Ectodermal cell (in vitro differentiated cells): ENCODE measurements at regions not wholly inside any gene's neighbourhood (a gene's known extent, or its start where the extent isn't known, plus 50 kb on each side); places are given as distances from the start of the nearest gene placed in this dataset.

Experiments
- H3K27ac ChIP-seq: 2 replicates; pipeline ENCODE4 v1.7.0; 2013; ENCODE audit warnings: mild to moderate bottlenecking, low read depth, low read length; ENCODE audit not compliant: insufficient read depth, poor library complexity, severe bottlenecking
- H3K27me3 ChIP-seq: 2 replicates; pipeline ENCODE4 v1.7.0; 2013; ENCODE audit warnings: mild to moderate bottlenecking, low read length; ENCODE audit not compliant: insufficient read depth, control insufficient read depth, poor library complexity, severe bottlenecking
- H3K36me3 ChIP-seq: one replicate; pipeline ENCODE4 v1.7.0; 2013; ENCODE audit warnings: low read length; ENCODE audit not compliant: control insufficient read depth, insufficient read depth
- H3K4me1 ChIP-seq: one replicate; pipeline ENCODE4 v1.7.0; 2013; ENCODE audit warnings: low read length; ENCODE audit not compliant: control insufficient read depth, insufficient read depth
- H3K4me3 ChIP-seq: 2 replicates; pipeline ENCODE4 v1.7.0; 2013; ENCODE audit warnings: low read depth, low read length, control low read depth; ENCODE audit not compliant: insufficient read depth
- H3K9me3 ChIP-seq: 2 replicates; pipeline ENCODE4 v1.7.0; 2013; ENCODE audit warnings: mild to moderate bottlenecking, low read length, moderate library complexity; ENCODE audit not compliant: control insufficient read depth
- whole genome bisulfite sequencing, 2 experiments: methylation state at CpG; one replicate each; pipeline ENCODE4 v1.1.7; 2013; ENCODE audit warnings: missing lambda C conversion rate in 2 of 2; 5-methylcytosine and 5-hydroxymethylcytosine counted together

DNA sequence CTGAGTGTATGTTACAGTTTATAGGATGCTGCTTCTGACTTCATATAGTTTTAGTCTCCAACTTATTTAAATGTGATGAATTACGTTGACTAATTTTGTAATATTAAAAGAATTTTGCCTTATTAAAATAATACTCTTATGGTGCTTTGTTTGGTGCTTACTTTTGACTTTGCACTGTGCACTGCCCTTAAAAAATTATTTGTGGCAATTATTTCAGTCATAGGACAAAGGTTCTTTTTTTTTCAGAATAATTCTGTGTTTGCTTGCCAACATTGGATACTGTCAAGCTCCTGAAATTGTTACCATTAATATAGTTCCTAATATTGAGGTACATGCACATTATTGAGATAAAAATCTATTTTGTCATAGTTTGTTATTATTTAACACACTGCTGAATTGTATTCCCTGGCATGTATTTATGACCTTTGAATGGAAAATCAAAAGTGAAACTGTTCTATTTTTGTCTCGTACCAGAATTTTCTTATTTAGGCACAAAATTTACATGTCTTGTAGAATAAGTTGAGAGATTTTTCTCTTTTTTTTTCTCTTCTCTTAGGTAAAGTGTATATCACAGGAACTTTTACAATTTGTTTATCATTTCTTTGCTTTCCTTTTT is 572.8 kb upstream of the KLHL29 start:
- Histone ChIP-seq H3K27me3 (no peaks in the 10 kb centered on the region), H3K4me3 (no peak overlapping the region), H3K4me1 (no peaks in the 10 kb centered on the region), H3K9me3 (peaks cover 2% of the 10 kb centered on the region), H3K36me3 (no peaks in the 10 kb centered on the region), H3K27ac (no peak overlapping the region)
- WGBS, 2 experiments, result 83 to 100% methylated on average over 1 of the region's 2 CpGs

DNA sequence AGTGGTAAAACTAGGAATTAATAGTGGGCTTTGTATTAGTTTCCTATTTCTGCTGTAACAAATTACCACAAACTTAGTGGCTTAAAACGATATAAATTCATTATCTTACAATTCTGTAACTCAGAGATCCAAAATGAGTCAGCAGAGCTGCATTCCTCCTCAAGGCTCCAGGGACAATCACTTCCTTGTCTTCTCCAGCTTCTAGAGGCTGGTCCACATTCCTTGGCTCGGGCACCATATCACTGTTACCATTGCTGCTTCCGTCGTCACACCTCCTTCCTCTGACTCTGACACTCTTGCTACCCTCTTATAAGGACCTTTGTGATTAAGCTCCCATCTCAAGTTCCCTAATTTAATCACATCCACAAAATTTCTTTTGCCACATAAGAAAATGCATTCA is 567.8 kb upstream of the KLHL29 start:
- Histone ChIP-seq H3K4me1 (no peaks in the 10 kb centered on the region), H3K9me3 (no peaks in the 10 kb centered on the region), H3K36me3 (no peaks in the 10 kb centered on the region), H3K27me3 (no peaks in the 10 kb centered on the region), H3K27ac (no peak overlapping the region), H3K4me3 (no peak overlapping the region)
- WGBS, 2 experiments, result 89 to 92% methylated on average over 4 of the region's 4 CpGs

DNA sequence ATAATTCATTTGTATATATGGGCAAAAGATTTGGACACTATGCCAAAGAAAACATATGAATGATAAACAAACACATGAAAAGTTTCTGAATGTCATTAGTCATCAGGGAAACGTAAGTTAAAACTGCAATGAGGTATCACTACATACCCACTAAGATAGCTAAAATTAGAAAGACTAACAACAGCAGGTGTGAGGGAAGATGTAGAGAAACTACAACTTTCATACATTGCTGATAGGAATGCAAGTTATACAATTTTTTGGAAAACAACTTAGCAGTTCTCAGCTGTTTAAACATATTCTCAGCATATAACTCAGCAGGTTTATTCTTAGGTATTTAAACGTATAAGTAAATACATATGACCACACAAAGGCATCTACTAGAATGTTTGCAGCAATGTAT is 563.5 kb upstream of the KLHL29 start:
- H3K9me3 ChIP-seq, result no peaks in the 10 kb centered on the region
- 90% methylated on average over 1 of the region's 2 CpGs; no CpG with 5 or more reads in 1 of the 2 experiments for WGBS, 2 experiments
- H3K27ac ChIP-seq, result no peak overlapping the region
- no peaks in the 10 kb centered on the region for H3K4me1 ChIP-seq
- no peaks in the 10 kb centered on the region for H3K36me3 ChIP-seq
- H3K4me3 ChIP-seq, result no peak overlapping the region
- no peaks in the 10 kb centered on the region for H3K27me3 ChIP-seq

DNA sequence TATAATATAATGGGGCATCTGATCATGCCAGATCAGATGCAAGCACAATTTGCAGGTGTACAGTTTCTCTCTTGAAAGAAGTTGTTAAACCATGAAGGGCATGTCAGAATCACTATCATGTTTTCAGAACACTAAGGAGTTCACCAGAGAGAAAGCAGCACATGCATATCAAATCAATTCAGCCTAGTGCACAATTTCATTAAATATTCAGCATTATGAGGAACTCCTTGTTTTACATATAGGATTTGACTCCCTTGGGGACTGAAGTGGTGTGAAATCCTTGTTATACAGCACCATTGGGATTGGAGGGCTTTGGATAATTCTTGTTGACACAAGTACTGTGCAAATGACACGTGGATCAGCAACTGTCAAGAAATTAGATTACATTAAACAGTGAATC is 562.1 kb upstream of the KLHL29 start:
- Histone ChIP-seq H3K36me3 (no peaks in the 10 kb centered on the region), H3K27me3 (no peaks in the 10 kb centered on the region), H3K4me3 (no peak overlapping the region), H3K4me1 (no peaks in the 10 kb centered on the region), H3K27ac (no peak overlapping the region), H3K9me3 (no peaks in the 10 kb centered on the region)
- WGBS, 2 experiments, result 92% methylated on average over 1 of the region's 1 CpG; no CpG with 5 or more reads in 1 of the 2 experiments

DNA sequence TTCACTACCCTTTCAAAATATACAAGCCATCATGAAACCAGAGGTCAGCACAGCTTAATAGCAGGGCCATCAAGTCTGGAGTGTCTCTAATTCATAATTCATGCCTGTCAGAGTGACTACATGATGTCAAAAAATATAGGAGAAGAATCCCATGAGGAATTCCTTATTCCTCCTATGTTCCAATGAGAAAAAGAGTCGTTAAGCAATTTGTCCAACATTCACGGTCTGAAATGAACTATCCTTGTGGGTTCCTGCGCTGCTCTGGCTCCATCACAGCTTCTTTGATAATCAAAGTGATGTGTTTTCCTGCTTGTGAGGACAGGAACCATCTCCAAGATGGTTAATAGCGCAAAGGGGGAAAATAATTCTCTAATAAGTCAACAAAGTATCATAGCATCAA is 560.4 kb upstream of the KLHL29 start:
- Histone ChIP-seq H3K27me3 (no peaks in the 10 kb centered on the region), H3K27ac (no peak overlapping the region), H3K36me3 (no peaks in the 10 kb centered on the region), H3K9me3 (no peaks in the 10 kb centered on the region), H3K4me3 (no peak overlapping the region), H3K4me1 (no peaks in the 10 kb centered on the region)
- 96 to 98% methylated on average over 3 to 4 of the region's 4 CpGs for WGBS, 2 experiments

DNA sequence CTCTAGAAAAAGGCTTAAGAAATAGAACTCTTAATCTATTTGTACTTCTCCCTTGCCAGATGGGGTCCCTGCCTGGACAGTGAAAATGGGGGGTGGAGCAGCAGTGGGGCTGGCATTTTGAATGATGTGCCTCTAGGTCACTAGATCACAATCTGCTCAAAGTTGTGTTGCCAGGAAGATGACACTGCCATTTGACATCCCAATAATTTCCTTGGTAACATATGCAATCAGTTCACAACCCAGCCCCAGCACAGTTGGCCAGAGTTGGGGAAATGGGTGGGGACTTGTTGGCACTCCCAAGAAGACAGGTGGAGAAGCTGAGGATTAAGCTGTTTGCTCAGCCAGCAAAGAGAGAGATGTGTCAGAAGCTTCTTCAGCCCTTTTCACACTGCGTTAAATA is 558.3 kb upstream of the KLHL29 start:
- Histone ChIP-seq H3K36me3 (no peaks in the 10 kb centered on the region), H3K4me3 (no peak overlapping the region), H3K9me3 (no peaks in the 10 kb centered on the region), H3K4me1 (no peaks in the 10 kb centered on the region), H3K27ac (no peak overlapping the region), H3K27me3 (no peaks in the 10 kb centered on the region)
- WGBS, 2 experiments, result no CpG with 5 or more reads among the region's 1 CpG

DNA sequence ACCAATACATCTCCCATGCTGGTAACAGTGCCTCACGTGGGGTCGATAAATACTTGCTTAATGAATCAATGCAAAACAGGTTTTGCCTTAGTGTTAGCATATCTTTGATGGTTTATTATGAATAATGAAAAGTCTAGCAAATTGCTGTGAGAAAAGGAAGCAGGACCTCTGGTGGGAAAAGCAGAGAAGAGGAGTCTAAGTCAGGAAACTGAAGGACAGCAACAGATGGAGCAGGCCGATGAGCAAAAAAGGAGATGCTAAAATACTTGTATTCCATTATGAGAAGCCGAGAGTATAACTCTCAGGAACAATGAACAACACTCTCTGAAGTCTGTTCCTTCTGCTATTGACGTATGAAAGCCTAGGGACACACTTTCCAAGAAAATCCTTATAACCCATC is 555.2 kb upstream of the KLHL29 start:
- Histone ChIP-seq H3K36me3 (no peaks in the 10 kb centered on the region), H3K9me3 (no peaks in the 10 kb centered on the region), H3K4me3 (no peak overlapping the region), H3K27ac (no peak overlapping the region), H3K27me3 (no peaks in the 10 kb centered on the region), H3K4me1 (no peaks in the 10 kb centered on the region)
- 92 to 93% methylated on average over 5 of the region's 5 CpGs for WGBS, 2 experiments

DNA sequence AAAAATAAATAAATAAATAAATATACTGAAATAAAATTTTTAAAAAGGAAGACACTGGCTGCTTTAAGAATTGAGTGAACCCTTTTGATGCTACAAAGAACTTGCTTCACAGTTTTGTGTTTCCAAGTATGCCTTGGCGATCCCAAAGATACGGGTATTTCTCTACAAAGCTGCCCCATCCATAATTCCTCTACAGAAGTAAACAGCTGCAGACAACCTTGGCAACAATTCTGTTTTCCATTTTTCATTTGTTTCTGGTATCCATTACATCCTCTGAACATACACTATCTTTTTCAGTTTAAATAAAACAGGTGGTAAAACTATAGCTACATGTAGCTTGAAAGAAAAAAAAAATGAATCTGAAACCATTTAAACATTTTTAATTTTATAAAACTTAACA is 552.8 kb upstream of the KLHL29 start:
- 97% methylated on average over 2 of the region's 2 CpGs for WGBS, 2 experiments
- H3K27me3 ChIP-seq, result no peaks in the 10 kb centered on the region

DNA sequence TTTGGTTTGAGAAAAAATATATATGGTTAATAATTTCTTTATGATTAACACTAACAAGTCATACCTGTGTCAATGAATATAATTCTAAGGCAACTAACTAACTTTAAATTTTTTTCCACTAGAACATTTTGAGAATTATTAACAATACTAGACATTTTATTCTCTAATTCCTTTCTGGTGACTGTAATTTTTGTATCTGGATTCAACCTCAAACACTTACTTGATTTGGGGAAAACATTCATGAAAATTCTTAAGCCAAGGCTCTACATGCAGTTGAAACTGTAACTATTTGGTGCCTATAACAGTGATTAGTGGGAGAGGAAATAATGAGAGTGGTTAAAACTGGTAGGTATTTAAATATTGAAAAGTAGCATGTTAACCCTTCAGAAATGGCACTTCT is 546.5 kb upstream of the KLHL29 start:
- Histone ChIP-seq H3K27ac (no peak overlapping the region), H3K4me1 (no peaks in the 10 kb centered on the region), H3K4me3 (no peak overlapping the region), H3K36me3 (no peaks in the 10 kb centered on the region), H3K9me3 (no peaks in the 10 kb centered on the region), H3K27me3 (no peaks in the 10 kb centered on the region)

More for the DNA sequence above, 552.8 kb upstream of the KLHL29 start:
- Histone ChIP-seq H3K4me1 (no peaks in the 10 kb centered on the region), H3K4me3 (no peak overlapping the region), H3K9me3 (no peaks in the 10 kb centered on the region), H3K27ac (no peak overlapping the region), H3K36me3 (no peaks in the 10 kb centered on the region)

DNA sequence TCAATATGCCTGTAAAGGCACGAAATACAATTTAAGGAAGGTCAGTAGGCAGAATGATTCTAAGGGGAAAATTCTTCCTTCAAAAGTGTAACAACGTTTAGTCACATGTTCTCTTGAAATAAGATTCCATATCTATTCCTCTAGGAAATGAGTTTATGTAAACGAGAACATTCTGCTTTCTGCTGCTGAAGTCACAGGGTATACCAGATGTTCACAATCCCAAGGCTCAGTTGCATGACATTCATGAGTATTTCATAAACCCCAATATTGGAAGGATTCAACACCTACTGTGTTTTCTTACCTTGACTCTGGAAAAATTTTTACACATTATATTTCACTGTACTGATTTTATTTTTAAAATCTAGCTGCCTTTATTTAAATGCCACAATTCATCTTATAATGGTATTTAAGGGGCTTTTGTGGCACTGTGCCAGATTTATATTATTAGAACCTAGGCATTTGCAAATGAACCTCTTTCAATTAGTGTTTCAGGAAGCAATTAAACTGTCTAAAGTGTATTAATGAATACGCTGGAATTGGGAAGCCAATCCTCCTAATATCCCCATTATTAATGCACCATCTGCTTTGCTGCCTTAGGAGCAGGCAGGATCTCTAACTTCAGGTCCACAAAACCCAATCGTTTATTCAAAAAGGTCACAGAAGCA is 542.6 kb upstream of the KLHL29 start:
- WGBS, 2 experiments, result 89 to 95% methylated on average over 3 to 5 of the region's 5 CpGs

More for the DNA sequence above, 542.6 kb upstream of the KLHL29 start:
- H3K27me3 ChIP-seq, result no peaks in the 10 kb centered on the region
- H3K36me3 ChIP-seq, result no peaks in the 10 kb centered on the region
- no peaks in the 10 kb centered on the region for H3K9me3 ChIP-seq
- no peak overlapping the region for H3K4me3 ChIP-seq
- H3K27ac ChIP-seq, result no peak overlapping the region
- H3K4me1 ChIP-seq, result no peaks in the 10 kb centered on the region
